ENCODE measurements at regions not wholly inside any gene's neighbourhood (a gene's known extent, or its start where the extent isn't known, plus 50 kb on each side); places are given as distances from the start of the nearest gene placed in this dataset.

DNA sequence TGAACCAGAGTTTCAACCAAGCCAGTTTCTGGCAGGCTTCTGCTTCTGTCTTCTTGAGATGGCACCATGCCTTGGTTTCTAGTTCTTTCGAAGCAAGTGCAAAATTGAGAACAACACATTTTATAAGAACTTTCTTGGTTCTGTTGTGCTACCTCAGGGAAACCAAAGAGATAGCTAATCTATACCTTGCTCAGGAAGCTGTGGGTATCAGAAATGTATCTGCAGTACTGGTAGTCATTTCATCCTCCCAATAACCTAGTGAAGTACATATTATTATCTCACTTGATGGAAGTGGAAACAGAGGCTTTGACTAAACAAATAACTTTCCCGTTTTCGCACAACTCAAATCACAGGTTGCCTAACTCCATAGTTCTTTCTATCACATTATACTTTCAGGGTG, 246.6 kb downstream of the ENC1 start:
- dilution Hi-C loops (cut with MboI; ENCODE audit: extremely low pct_ligation_motif_present, low sequenced_read_pairs), result no loop called here
- intact Hi-C loops (cut with micrococcal nuclease), result no loop called here
- no peak overlapping the region for H3K4me3 ChIP-seq (replicated peaks in 1 of 3; ENCODE audit: insufficient read depth in 1 of 3, low read depth in 1 of 3, low read length in 3 of 3)
- BruUV-seq (replicated peaks), result no TSS peak
- no peak overlapping the region for H3K9ac ChIP-seq (replicated peaks; ENCODE audit: extremely low read depth, insufficient read depth, low read length)
- no peaks in the 10 kb centered on the region for H3K79me2 ChIP-seq (ENCODE audit: control insufficient read depth, insufficient read depth, low read length)
- ChIA-PET POLR2A (no interaction called here), CTCF (interaction anchor here (1.0 to 2.5 kb wide), 4 partner anchors 14 to 249 kb away, joined by 3 to 20 read pairs (median 6); partner anchors contain the start of gene ENC1)
- DNase-seq (ENCODE audit: low read depth, low spot score) (no peak), FAIRE-seq (no peak)
- TF ChIP-seq EZH2 (IDR thresholded peaks at IDR 0.05; ENCODE audit: borderline replicate concordance, low read depth, low read length, severe bottlenecking), result no peak
- TF ChIP-seq, protein P1, sequence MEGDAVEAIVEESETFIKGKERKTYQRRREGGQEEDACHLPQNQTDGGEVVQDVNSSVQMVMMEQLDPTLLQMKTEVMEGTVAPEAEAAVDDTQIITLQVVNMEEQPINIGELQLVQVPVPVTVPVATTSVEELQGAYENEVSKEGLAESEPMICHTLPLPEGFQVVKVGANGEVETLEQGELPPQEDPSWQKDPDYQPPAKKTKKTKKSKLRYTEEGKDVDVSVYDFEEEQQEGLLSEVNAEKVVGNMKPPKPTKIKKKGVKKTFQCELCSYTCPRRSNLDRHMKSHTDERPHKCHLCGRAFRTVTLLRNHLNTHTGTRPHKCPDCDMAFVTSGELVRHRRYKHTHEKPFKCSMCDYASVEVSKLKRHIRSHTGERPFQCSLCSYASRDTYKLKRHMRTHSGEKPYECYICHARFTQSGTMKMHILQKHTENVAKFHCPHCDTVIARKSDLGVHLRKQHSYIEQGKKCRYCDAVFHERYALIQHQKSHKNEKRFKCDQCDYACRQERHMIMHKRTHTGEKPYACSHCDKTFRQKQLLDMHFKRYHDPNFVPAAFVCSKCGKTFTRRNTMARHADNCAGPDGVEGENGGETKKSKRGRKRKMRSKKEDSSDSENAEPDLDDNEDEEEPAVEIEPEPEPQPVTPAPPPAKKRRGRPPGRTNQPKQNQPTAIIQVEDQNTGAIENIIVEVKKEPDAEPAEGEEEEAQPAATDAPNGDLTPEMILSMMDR (IDR thresholded peaks at IDR 0.05; ENCODE audit: extremely low read depth in 1 of 2, insufficient read depth in 1 of 2, low read depth in 1 of 2, low read length in 2 of 2), result no peak
- TF ChIP-seq JUN (IDR thresholded peaks at IDR 0.05; ENCODE audit: borderline replicate concordance, insufficient read depth, insufficient read length, low read depth), result no peak
- no peak for TF ChIP-seq FOS (IDR thresholded peaks at IDR 0.05; ENCODE audit: borderline replicate concordance, insufficient read depth, low read length)
- TF ChIP-seq, protein P2, sequence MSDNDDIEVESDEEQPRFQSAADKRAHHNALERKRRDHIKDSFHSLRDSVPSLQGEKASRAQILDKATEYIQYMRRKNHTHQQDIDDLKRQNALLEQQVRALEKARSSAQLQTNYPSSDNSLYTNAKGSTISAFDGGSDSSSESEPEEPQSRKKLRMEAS (IDR thresholded peaks at IDR 0.05; ENCODE audit: insufficient read depth, insufficient read length), result no peak
- no peak for TF ChIP-seq MYC (IDR thresholded peaks at IDR 0.05; ENCODE audit: low read depth, low read length)
- TF ChIP-seq POLR2AphosphoS5 (IDR thresholded peaks at IDR 0.05; ENCODE audit: insufficient read depth, low read depth, low read length), result no peak
- no peak for TF ChIP-seq GATA2 (IDR thresholded peaks at IDR 0.05; ENCODE audit: insufficient read depth, insufficient read length, low read depth, low read length)
- TF ChIP-seq POLR2A (IDR thresholded peaks at IDR 0.05; ENCODE audit: low read depth, low read length), result no peak
- no peaks in the 10 kb centered on the region for H3K9me3 ChIP-seq (replicated peaks; ENCODE audit: control insufficient read depth, insufficient read depth, low read length)
- H3K27ac ChIP-seq (ENCODE audit: insufficient read depth, low read depth, low read length), result no peak overlapping the region
- no peaks in the 10 kb centered on the region for H3K27me3 ChIP-seq (ENCODE audit: control insufficient read depth in 2 of 2, insufficient read depth in 2 of 2, low read length in 2 of 2)
- no peaks in the 10 kb centered on the region for H3K36me3 ChIP-seq (ENCODE audit: control insufficient read depth in 2 of 2, extremely low read depth in 1 of 2, insufficient read depth in 2 of 2, low read length in 2 of 2)
- no peak overlapping the region for H2AFZ ChIP-seq (ENCODE audit: low read depth, low read length)
- H3K4me1 ChIP-seq (ENCODE audit: control insufficient read depth, extremely low read depth, insufficient read depth, low read length), result peaks cover 4% of the 10 kb centered on the region
- no peak overlapping the region for H3K4me2 ChIP-seq (ENCODE audit: insufficient read depth, low read length)
- no peaks in the 10 kb centered on the region for H4K20me1 ChIP-seq (replicated peaks; ENCODE audit: control insufficient read depth, extremely low read depth, insufficient read depth, low read length)
- no peaks in the 10 kb centered on the region for H3K9me1 ChIP-seq (replicated peaks; ENCODE audit: control insufficient read depth, extremely low read depth, insufficient read depth, low read length)

Measured in endothelial cell of umbilical vein (primary cell).